Astrocyte (in vitro differentiated cells and primary cell): ENCODE measurements at regions not wholly inside any gene's neighbourhood (a gene's known extent, or its start where the extent isn't known, plus 50 kb on each side); places are given as distances from the start of the nearest gene placed in this dataset.

ENCODE experiments used
- CTCF ChIP-seq: IDR thresholded peaks from 2 replicates; pipeline ENCODE4 v1.5.1; 2011; ENCODE audit warnings: low read depth, mild to moderate bottlenecking, inconsistent platforms, low read length, moderate library complexity; ENCODE audit not compliant: insufficient read depth
- EZH2 ChIP-seq: IDR thresholded peaks from 2 replicates; pipeline ENCODE4 v1.6.1; 2012; ENCODE audit warnings: mild to moderate bottlenecking, low read length, inconsistent platforms; ENCODE audit not compliant: insufficient read depth

- TF ChIP-seq CTCF = no peak
- TF ChIP-seq EZH2 = no peak
These were observed 164.9 kb downstream of the PAX3 start for GRCh38 chr2:222133897-222134296.
